ENCODE measurements at regions not wholly inside any gene's neighbourhood (a gene's known extent, or its start where the extent isn't known, plus 50 kb on each side); places are given as distances from the start of the nearest gene placed in this dataset.
A peak's percentile ranks its signal among the peaks of the same experiment; 100 is the strongest.

GRCh38 chr4:24668956-24669355 lies 84.6 kb upstream of the DHX15 start:
- DNase-seq: no peak

DNA sequence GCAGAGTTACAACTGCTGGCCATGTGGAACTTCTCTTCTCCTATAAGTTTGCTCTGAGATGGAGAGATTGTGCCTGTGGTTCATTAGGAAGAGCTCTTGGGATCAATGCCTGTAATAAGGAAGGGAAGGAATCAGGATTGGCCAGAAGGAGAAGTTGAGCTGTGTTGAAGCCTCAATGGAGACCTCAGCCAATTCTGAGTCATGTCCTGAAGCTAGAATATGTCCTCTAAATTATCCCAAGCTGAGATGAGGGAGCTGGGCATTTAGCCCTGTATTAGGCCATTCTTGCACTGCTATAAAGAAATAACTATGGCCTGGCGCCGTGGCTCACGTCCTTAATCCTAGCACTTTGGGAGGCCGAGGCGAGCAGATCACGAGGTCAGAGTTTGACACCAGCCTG lies 85.4 kb upstream of the DHX15 start:
- no peak for DNase-seq

DNA sequence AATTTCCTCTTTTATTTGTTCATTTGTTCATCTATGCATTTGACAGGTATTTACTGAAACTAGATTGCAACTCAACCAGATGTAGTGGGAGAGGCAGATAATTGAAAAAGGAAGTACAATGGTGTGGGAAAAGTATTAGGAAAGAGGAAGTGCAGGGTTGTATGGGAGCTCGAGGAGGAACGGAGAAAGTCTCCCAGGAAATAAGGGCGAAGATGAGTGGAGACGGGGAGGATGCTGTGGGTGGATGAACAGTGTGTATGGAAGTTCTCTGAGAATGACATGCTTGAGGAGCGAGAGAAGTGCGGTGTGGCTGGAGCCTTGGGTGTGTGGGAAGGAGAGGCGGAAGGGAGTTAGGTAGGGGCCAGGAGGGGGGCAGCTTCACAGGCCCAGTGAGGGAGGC lies 87.5 kb upstream of the DHX15 start:
- DNase-seq: no peak

DNA sequence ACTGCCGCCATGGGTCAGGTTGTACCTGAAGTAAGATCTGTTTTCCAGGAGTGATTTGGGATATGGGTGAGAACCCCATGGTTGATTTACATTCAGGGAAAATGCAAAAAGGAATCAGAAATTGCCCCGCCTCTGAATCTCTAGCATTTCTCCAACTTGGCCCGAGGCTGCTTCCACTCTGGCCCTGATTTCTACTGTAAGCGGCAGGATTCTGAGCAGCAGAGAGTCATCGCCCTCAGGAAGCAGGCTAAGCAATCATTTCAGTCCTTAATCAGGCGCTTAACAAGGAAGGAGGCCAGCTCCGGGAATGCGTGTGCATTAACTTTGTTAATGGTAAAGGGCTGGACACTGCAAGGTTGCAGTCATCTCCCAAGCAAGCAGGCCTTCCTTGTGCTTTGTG lies 88.5 kb upstream of the DHX15 start:
- DNase-seq: no peak

DNA sequence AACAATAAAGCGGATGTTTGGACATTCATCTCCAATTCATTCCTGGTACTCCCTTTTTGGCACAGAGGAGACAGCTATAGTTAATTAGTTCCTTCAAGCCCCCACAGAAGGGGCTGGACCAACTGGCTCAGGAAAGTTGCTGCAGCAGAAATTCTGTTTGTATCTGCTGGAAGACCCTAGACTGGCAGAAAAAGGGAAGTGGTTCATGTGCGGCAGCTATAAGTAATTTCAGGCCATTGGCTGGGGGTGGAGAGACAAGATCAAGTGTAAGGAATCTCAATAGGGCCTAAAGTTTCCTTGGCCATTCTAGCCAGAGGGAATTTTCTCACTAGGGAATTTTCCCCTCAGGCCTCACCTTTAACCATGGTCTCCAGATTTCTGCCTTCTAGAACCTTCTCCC lies 89.9 kb upstream of the DHX15 start:
- peak; percentile 38 for DNase-seq

GRCh38 chr4:24675721-24676389 lies 91.5 kb upstream of the DHX15 start:
- no peak for DNase-seq

GRCh38 chr4:24677909-24678308 lies 93.6 kb upstream of the DHX15 start:
- no peak for DNase-seq

DNA sequence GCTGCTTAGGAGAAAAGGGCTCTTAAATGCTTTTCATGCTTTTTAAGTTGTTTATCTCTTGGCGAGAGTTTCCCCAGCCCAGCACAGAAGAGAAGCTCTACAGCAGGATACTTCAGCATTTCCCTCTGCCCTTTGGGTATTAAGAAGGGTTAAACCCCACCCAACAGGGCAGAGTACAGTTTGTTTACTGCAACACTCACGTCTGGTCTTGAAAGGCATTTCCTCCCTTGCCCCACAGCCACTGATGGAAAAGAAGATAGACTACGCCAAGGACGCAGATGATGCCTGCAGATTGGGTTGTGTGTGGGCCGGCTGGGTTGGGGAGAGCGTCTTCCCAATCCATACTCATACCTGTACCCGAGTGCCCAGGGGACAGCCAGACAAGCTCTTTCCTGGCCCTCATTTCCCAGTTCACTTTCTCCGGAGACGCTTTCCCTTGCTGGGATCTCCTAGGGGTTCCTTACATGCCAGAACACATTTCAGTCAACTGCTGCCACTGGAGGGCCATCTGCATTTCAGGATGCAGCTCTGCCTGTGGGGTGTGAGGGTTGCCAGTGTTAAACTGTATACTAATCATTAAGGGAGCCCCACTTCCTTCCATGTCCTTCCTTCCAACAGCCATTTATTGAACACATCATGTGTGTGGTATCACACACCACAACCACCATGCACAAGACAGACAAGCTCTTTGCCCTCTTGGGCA lies 96.5 kb upstream of the DHX15 start:
- DNase-seq: no peak

- peak; percentile 60 for DNase-seq
These were observed 98.8 kb upstream of the DHX15 start for GRCh38 chr4:24683116-24683515.

DNA sequence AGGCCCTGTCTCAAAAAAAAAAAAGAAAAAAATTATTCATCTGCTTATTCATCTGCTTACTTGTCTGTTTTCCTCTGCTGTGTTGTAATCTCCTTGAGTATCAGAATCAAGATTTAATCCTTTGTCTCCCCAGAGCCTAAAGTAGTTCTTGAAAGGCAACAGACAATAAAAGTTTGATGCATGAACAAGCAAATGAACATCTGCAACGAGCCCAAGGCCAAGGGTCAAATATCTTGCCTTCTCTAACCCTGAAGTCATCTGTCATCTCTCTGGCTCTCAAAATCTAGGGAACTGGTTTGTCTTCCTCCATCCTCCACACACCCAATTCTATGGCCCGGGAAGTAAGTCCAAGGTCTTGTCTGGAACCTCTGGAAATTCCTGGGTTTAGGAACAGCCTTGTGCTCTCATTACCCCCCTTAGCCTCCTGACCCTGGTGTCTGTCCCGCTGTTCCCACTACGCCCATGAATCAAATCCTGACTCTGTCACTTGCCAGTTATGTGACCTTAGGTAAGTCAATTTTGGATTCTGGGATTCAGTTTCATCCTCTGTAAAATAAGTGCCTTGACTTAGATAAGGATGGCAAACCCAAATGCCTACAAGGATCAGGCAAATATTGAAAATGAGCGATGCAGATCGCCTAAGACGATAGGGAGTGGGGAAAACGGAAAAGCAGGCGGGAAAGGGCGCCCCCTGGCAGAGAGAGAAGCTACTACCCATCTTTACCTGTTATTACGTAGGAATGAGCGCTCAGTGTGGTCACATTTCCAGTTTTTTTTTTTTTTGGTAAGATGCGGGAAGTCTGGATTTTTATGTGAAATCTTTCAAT lies 102.7 kb upstream of the DHX15 start:
- peak; percentile 36 for DNase-seq

DNA sequence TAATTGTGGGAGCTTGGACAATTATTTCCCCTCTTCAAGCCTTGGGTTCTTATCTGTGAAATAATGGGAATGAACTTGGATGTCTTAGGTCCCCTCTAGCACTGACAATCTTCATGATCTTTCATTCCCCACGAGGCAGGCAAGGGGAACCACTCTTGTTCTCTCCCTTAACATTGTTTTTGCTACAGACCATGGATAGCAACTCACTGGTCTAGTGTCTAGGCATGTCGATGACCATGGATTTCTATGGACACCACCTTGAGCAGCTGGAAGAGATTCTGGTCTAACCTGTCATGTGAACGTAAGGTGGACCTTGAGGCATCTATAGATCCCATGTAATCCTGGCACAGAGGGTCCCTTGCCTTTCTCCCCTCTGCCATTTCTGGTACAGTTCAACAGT lies 104.1 kb upstream of the DHX15 start:
- DNase-seq: no peak

- DNase-seq: no peak
These were observed 104.9 kb upstream of the DHX15 start for GRCh38 chr4:24689212-24689611.

GRCh38 chr4:24690436-24690835 lies 104.9 kb upstream of the SOD3 start:
- no peak for DNase-seq

DNA sequence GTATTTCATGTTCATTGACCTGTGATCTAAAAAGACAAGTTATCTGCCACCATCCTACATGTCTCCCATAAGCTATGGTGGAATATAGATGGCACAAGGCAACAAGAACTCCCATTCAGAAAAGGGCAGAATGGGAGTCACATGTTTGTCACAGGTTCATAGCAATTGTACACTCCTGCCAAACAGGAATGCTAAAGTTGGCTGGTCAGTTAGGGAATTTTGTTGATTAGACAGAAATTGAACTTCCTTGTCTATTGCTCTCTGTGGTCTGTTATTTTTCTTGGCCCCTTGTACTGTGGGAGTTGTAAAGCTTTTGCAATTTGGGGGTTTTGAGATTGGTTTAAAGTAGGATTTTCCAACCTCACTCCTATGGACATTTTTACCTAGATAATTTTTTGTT lies 101.7 kb upstream of the SOD3 start:
- DNase-seq: no peak

- no peak for DNase-seq
These were observed 95.3 kb upstream of the SOD3 start for GRCh38 chr4:24700118-24700517.

GRCh38 chr4:24701683-24702082 lies 93.7 kb upstream of the SOD3 start:
- DNase-seq: no peak

DNA sequence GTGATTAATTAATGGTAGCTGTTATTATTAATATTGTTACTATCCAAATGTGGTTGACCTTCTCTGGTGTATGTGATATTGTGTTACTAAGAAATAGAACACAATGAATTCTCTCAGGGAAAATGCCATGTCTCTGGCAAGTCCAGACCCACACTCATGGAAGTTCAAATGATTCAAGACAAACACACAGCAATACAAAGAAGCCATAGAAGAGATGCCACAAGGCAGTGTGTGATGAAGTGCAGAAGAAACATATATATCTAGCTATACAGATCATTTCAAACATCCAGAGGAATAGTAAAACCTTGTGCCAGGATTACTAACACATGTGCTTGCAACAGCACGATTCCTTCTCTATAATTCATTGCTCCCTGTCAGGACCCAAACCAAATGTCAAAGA lies 93.1 kb upstream of the SOD3 start:
- DNase-seq: no peak

DNA sequence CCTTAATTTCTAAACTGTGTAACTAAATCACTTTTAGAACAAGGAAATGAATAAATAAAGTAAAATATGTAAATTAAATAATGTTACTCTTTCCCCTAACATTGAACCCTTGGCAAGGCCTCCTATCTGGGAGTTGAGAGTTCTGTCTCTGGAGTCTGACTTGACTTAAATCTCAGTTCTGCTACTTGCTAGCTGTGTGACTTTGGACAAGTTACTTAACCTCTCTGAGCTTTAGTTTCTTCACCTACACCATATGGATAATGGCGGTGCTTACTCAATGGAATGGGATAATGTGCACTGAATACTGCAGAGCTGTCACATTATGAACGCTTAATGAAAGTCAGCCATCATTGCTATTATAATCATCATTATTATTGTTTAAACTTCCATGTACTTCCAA lies 92.1 kb upstream of the SOD3 start:
- DNase-seq: no peak

- DNase-seq: no peak
These were observed 91.2 kb upstream of the SOD3 start for GRCh38 chr4:24704149-24704548.

GRCh38 chr4:24705016-24705753 lies 90.2 kb upstream of the SOD3 start:
- DNase-seq: no peak

DNA sequence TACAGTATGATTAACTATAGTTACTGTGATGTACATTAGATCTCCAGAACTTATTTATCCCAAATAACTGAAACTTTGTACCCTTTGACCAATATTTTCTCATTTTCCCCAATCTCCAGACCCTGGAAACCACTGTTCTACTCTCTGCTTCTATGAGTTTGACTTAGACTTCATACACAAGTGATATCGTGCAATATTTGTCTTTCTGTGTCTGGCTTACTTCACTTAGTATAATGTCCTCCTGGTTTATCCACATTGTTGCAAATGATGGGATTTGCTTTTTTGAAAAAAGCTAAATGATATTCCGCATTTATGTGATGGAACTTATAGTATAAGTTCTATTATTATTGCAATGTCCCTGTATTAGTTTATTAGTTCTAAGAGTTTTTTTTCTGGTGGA lies 81.8 kb upstream of the SOD3 start:
- DNase-seq: no peak

- no peak for DNase-seq
These were observed 75.8 kb upstream of the SOD3 start for GRCh38 chr4:24719615-24720014.

GRCh38 chr4:24720436-24720835 lies 74.9 kb upstream of the SOD3 start:
- no peak for DNase-seq
